ENCODE measurements at regions not wholly inside any gene's neighbourhood (a gene's known extent, or its start where the extent isn't known, plus 50 kb on each side); places are given as distances from the start of the nearest gene placed in this dataset.

DNA sequence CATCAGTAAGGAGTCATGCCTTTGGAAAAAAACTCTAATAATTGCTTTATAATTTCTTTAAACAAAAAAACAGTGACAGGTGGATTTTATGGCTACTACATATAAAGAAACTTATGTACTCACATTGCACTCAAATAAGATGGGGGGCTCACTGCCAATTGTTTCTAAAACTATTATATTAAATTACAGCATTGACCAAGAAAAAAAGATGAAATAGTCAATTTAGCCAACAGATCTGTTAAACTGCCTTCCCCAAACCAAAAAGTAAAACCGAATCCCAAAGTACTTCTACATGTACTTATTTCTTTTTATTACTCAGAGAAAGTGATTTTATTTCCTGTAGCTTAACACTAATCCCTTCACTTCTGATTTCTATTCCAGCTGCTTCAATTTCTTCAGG is 716.8 kb upstream of the SLITRK5 start:
- DNase-seq = no peak

DNA sequence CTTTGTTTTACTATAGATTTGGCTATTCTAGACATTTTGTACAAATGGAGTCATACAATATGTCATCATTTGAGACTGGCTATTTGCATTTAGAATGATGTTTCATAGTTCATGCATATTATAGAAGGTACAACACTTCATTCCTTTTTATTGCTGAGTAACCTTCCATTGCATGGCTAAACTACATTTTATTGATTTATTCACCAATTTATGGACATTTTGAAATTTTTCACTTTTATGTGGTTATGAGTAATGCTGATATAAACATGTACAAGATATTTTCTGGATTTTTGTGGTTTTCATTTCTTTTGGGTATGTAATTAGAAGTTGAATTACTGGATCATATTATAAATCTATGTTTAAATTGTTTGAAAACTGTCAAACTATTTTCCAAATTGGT is 710.3 kb upstream of the SLITRK5 start:
- no peak for DNase-seq

DNA sequence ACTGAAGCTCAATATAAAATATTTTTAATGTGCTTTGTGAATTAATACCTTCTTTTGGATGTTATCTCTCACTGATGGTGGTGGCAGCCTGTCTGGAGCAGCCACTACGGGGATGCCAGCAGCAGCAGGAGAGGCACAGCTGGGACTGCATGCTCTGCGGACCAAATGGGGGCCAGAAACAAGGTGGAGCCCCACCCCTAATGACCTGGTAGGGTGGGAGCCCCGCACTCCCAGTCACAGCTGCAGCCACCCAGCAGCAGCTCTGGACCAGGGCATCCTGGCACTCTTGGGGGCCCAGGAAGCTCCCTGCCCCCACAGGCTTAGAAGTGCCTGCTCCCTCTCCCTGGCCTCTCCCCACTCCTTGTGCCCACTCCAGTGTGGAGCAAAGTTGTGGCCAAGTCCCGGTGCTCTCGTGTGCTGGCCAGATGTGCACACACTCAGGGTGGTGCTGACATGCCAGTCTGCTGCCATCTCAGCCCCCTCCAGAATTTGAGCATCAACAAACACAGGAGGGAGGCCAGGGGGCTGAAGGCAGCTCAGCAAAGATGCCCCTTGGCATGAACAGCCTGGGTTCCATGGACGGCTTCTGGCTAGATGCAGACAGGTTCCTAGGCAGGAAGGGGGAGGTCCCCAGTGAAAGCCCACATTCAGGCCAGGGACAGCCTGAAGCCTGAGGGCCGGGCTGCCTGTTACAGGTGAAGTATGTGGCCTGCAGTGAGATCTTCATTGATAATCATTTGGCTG is 696.7 kb upstream of the SLITRK5 start:
- DNase-seq = no peak

DNA sequence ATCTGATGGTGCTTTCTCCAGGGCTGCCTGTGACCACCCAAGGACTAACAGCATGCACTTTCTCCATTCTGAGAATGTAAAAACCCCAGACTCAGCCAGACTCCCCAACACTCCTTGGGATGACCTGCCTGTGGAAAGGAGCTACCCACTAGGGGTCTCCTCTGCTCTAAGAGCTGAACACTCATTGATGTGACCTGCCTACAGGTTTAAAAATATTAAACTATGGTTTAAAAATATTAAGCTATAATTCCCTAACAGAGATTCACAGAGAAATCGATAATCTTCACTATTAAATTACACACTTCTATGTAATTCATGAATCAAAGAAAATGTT is 696.2 kb upstream of the SLITRK5 start:
- DNase-seq = no peak

DNA sequence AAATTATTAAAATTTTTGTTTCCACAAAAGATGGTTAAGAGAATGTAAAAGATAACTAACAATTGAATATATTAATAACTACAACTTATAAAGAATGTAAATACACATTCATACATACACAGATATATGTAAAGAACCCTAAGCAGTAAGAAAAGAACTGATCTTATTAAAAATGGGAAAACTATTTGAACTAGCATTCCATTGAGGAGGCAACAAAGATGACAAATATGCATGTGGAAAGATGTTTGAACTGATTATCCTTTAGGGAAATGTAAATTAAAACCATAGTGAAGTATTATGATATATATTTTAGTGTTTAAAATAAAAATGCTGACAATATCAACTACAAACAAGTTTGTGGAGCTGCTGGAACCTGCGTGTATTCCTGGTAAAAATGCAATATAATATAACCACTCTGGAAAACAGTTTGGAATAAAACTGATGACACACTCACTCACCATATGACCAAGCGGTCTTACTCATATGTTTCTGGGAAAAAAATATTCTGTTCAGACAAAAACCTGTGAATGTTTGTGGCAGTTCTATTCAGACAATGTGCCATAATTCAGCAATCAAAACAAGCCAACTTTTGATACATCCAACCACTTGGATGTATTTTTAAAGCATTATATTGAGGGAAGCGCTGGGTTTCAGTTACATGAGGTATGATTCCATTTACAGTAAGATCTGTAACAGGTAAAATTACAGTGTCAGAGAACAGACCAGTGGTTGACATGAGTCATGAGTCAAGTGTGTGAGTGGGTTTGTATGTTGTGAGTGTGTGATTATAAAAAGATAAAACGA is 694.4 kb upstream of the SLITRK5 start:
- no peak for DNase-seq

DNA sequence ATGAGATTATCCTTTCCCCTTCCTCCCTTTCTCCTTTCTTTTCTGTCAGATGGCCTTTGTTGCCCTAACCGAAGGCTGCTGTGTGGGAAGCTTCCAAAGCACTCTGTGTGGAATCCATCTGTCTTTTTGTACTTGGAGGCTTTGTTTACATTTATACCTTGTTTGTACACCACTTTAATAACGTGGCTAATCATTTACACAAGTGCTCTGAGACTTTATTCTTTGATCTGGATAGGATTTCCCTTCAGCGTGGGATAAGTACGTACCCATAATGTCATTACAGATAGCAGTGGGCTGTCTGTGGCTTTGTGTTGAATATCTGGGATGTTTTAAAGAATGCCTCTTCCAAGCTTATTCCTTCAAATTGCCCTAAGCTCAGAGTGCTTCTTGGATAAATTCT is 684.7 kb upstream of the SLITRK5 start:
- no peak for DNase-seq

DNA sequence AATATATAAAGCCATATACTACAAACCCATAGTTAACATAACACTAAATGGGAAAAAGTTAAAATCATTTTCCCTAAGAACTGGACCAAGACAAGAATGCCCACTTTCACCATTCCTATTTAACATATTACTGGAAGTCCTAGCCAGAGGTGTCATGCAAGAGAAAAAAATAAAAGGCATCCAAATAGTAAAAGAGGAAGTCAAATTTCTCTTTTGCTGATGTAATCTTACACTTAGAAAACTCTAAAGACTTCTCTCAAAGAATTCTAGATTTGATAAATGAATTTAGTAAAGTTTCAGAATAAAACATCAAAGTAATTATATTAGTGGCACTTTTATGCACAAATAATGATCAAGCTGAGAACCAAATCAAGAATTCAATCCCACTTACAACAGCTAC is 678.9 kb upstream of the SLITRK5 start:
- DNase-seq = no peak

DNA sequence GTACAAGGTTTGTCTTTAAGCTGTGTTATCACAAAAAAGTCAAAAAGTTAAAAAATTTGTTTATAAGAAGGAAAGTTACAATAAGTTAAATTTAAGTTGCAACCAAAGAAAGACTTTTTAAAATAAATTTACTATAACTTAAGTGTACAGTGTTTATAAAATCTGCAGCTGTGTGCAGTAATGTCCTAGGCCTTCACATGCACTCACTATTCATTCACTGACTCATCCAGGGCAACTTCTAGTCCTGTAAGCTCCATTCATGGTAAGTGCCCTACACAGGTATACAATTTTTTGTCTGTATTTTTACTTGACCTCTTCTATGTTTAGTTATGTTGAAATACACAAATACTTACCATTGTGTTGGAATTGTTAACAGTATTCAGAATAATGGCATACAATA is 667.9 kb upstream of the SLITRK5 start:
- DNase-seq = no peak

DNA sequence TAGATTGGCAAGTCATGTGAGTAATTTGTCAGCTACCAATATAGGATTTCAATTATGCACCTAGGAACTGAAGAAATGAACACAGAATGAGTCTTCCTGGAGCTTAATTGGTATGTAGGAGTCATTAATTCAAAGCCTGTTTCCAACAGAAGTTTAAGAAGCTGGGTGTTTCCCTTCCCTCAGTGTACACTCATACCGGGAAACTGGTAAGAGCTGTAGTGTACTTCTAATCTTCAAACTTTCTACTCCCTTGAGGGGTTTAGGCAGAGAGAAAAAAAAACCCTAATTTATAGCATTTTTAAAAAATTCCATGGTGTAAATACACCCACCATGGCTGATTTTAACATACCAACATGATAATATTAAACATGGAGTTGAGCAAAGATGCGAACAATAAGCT is 665.7 kb upstream of the SLITRK5 start:
- no peak for DNase-seq

DNA sequence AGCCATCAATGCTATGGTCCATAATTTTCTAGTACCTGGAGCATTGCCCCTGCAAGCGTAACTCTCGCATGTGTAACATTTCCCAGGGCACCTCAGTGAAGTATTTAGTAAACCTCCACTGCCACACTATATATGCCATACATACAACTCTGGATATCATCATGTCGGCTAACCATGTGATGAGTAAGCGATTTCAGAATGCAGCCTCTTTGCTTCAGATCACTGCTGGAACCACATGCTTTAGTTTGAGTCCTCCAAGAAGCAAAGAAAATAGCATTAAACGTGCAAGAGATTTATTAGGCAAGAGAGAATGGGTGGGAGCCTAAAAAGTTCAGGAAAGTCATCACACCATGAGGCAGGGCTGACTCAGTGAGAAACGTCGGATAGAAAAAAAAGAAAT is 635.6 kb upstream of the SLITRK5 start:
- no peak for DNase-seq

DNA sequence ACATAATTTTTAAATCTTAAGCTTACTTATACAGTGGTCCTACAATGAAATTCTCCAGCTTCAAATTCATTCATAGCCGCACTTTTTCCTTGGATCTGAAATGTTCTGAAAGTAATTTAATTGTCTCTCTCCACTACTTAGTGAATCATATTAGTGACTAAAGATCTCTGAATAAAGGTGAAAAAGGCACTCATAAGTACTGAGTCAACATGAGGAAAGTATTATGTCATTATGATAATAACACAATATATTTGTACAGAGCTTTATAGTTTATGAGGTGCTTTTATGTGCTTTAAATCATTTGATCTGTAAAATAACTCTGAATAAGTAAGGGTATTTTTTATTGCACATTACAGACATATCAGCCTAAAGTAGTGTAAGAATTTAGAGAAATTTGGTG is 628.2 kb upstream of the SLITRK5 start:
- no peak for DNase-seq

DNA sequence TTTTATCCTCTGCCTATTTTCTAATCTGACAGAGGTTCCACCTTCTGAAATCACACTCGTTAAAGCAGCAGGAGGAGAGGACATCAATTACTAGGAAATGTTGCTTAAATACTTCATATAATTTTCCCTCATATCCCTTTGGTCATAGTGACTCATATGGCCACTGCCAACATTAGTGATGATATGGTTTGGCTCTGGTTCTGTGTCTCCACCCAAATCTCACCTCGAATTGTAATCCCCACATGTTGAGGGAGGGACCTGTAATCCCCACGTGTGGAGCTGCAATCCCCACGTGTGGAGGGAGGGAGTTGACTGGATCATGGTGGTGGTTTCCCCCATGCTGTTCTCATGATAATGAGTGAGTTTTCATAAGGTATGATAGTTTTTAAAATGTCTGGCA is 618.4 kb upstream of the SLITRK5 start:
- no peak for DNase-seq

DNA sequence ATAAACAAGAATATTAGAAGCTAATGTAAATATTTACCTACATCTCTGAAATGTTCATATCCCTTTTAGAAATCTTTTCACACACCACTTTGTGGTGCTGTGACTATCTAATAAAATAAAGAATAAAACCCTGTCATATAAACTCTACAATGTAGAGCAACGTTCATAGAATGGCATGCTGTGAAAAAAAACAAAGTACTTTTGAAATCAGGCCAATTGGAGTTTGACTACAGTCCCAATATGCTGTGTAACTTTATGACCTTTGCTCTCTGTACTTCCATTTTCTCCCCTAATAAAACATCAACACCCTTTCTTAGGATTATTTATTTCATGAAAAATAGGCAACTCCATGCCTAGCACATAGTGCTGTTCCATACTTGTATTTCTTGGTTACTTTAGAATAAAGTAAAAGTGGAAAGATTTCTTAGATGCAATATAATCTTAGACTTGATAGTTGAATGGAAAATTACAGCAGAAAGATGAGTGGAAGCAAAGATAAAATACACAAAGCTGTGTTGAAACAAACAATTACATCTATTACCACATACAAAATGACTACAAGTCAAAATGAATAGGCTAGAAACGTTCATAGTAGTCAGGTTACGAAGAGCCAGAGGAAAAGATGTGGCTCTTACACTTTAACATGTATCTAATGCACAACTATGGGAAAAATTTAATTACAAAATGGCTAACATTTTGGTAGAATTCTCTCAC is 613.2 kb upstream of the SLITRK5 start:
- no peak for DNase-seq

DNA sequence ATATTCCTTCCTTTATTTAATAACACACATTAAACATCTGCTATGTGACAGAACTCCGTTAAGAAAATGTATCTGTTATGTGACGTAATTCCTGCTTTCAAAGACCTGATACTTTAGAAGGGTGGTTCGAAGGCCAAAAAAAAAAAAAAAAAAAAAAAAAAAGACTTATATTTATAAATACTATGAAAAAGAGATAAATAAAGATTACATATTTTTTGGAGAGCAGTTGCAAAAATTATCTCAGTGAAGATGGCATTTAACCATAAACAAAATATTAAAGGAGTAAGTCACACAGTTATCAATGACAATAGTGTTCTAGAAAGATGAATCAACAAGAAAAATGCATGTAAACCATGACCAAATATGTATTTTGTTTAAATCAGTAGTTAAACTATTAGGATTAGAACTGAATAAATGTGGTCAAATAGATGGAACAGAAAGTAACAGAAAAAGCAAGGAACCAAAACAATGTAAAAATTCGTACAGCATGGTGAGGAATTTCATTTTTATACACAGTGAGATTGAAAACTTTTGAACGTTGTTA is 612.3 kb upstream of the SLITRK5 start:
- no peak for DNase-seq

DNA sequence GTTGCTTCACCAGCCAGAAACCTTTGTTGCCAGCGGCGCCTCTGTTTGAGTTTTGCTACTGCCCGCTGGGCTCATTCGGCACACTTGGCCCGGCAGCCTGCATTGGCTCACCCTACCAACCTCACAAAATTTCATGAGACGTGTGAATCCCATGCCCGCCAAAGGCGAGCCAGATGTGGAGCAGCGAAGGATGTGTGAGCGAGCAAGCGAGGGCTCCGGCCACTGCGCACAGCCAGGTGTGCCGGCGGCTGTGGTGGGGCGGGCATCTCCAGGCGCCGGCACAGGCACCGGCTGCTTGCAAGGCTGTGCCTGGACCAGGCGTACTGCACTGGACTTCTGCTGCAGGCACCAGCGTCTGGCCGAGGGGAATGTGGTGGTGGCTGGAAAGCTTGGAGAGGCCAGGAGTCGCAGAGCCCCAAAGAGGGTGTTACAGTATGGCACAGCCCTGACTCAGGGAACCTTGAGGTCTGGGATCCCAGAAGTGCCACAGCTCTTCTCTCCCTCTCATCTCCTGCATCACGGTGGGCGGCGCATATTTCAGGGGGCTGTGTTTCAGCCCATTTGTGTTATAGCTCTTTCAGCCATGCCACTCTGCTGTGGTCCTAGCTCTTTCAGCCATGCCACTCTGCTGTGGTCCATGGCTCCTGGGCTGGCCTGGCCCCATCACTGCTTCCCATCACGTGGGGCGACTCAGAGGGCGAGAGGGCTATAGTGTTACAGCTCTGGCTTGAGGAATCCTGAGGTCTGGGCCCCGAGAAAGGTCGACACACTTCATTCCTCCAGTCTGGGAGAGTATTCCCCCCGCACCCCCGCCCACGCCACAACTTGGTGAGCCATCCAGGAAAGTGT is 592.0 kb upstream of the SLITRK5 start:
- no peak for DNase-seq

DNA sequence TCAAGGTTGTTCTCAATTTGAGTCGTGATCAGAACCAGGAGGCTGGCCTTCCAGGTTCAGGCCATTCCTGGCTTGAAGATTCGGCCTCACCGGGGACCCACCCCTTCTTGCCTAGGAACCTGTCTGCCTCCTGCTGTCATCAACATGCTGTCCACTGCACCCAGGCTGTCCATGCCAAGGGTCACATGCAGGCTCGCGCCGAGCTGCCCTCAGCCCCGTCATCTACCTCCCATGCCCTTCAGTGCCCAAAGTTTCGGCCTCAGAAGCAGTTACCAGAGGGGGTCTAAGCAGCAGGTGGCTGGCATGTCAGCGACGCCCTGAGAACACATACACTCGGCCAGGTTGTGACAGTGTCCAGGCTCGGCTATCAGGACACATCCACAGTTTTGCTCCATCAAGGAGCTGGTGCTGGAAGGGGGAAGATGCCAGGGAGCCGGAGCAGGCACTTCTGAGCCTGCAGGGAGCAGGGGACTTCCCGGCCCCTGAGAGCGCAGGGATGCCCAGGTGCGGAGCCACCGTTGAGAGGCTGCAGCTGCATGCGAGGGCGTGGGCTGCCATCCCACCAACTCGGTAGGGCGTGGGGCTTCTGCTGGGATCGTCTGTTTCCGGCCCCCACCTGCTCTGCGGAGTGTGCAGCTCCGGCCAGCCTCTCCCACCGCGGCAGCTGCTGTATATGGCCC is 590.9 kb upstream of the SLITRK5 start:
- DNase-seq = no peak

DNA sequence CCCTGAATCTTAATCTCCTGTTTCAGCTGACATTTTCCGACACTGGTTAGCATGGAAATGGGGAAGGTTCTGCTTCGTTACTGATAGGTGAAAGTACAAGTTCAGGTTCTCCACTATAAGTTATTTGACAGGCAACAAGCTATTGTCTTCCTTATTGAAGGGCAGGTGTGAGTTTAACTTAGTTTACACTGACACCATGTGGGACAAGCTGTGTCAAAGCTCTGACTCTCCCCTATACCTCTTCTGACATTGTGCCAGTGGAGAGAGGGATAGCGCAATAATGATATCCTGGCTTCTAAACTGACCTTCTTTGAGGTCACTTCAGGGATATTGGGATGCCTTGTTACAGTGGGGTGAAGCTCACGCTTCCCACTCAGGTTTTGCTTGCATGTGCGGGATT is 587.0 kb upstream of the SLITRK5 start:
- DNase-seq = no peak

DNA sequence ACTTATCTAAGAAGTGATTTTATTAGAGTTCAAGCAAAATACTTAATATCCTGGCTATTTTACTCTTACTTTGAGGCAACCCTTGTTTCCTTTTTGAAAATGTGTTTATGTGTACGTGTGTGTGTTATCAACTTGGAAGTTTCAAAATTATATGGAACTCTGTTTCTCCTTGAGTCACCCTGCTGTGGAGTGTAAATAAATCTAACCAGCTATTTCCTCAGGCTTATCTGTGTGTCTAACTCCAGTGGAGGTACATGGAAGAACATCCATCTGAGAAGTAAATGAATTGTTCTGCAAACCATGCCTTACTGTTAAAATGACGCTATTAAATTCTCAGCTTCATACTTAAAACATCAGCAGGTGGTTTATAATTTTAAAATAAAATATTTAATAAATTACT is 583.4 kb upstream of the SLITRK5 start:
- DNase-seq = no peak

DNA sequence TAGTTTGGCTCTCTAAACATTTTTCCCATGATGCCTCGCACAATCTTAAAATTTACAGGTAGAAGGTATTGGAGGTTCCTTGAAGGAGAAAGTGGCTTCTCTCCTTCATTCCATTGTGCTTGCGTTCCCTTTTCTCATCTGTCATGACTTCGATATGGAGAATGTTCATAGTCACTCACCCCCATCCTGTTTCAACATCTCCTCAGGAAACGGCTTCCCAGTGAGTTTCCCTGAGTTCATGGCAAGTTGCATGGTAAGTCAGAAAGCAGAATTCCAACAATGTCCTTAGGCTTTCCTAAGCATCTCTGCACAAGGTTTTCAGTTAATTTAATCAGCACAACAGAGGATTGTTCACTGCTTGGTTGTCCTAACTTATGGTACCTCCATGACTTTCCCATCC is 581.8 kb upstream of the SLITRK5 start:
- no peak for DNase-seq

DNA sequence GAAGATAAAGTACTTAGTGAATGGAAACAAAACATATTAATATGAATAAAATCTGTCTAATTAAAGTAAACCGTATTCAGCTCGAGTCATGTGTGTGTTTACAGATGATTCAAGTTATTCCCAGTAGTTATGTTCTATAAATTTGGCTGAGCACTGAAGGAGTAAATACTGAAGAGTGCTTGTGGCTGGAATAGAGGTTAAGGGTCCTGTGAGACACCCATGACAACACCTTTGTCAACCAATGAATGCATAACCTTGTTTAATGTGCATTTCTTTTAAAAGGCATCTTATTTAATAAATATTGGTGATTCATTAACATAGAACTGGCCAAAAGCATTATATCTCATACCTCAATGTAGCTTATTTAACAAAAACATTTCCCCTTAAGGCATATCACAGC is 577.8 kb upstream of the SLITRK5 start:
- DNase-seq = no peak

DNA sequence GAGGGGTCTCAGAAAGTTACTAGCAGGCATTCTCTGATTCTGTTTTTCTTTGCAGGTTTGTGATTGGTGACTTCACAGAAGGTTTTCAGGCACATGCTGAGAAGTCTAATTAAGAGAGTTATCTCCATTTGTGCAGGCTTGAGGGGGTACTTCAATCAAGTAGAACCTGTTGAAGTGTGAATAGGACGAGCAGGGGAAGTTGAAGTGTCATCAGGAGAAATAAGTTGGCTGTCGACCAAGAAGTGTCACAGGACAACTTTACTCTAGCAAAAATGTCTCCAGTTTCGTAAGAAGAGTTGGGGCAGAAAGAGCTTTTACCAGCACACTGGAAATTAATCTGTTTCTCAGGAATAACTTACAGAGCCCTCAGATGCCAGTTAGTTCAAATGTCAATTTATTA is 576.5 kb upstream of the SLITRK5 start:
- no peak for DNase-seq

DNA sequence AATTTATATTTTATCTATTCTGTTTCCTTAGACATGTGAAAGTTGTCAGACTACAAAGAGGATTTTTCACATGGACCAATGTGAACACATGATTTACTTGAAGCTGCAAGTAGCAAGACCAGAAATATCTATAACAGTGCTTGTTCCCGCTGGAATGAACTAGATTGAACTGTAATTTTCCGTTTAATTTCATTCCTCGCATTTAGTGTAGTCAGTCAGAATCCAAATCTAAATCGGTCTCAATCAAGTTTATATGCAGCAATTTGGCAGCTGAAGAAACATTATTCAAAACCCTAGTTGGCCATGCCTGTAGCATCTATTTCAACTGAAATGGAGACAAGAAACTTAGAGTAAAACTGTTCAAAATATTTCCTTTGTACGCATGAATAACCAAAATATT is 570.7 kb upstream of the SLITRK5 start:
- DNase-seq = no peak

Measured in C1 segment of cervical spinal cord (tissue), 14 donors.